GM18868 (cell line): ENCODE measurements at regions not wholly inside any gene's neighbourhood (a gene's known extent, or its start where the extent isn't known, plus 50 kb on each side); places are given as distances from the start of the nearest gene placed in this dataset.

ENCODE experiments used
- ATAC-seq: cut with Tn5 transposase; IDR thresholded peaks from one replicate; pipeline ENCODE4 v1.9.1; 2021; ENCODE audit warnings: mild to moderate bottlenecking, moderate library complexity; ENCODE audit not compliant: unreplicated experiment

GRCh38 chr10:70939441-70940003 is 51.2 kb upstream of the PCBD1 start:
- ATAC-seq = no peak

- no peak for ATAC-seq
These were observed 52.6 kb upstream of the PCBD1 start for GRCh38 chr10:70940834-70941568.

- ATAC-seq = no peak
These were observed 53.8 kb upstream of the PCBD1 start for GRCh38 chr10:70942125-70942524.

GRCh38 chr10:70942725-70943124 is 54.4 kb upstream of the PCBD1 start:
- no peak for ATAC-seq

GRCh38 chr10:70943249-70943648 is 54.9 kb upstream of the PCBD1 start:
- no peak for ATAC-seq

- no peak for ATAC-seq
These were observed 55.6 kb upstream of the PCBD1 start for GRCh38 chr10:70943841-70944466.

- no peak for ATAC-seq
These were observed 61.7 kb upstream of the PCBD1 start for GRCh38 chr10:70950037-70950436.

- ATAC-seq = no peak
These were observed 62.4 kb upstream of the PCBD1 start for GRCh38 chr10:70950801-70951200.

- no peak for ATAC-seq
These were observed 64.0 kb upstream of the PCBD1 start for GRCh38 chr10:70952401-70952800.

- no peak for ATAC-seq
These were observed 64.6 kb upstream of the PCBD1 start for GRCh38 chr10:70952921-70953320.

GRCh38 chr10:70954381-70955176 is 66.2 kb upstream of the PCBD1 start:
- ATAC-seq = no peak

GRCh38 chr10:70956029-70956759 is 67.8 kb upstream of the PCBD1 start:
- ATAC-seq = no peak

GRCh38 chr10:70958396-70958795 is 70.0 kb upstream of the PCBD1 start:
- ATAC-seq = no peak

GRCh38 chr10:70960316-70960715 is 72.0 kb upstream of the PCBD1 start:
- ATAC-seq = no peak

GRCh38 chr10:70960783-70961570 is 72.6 kb upstream of the PCBD1 start:
- ATAC-seq = no peak

GRCh38 chr10:70962686-70963085 is 74.3 kb upstream of the PCBD1 start:
- no peak for ATAC-seq

GRCh38 chr10:70963271-70963670 is 74.9 kb upstream of the PCBD1 start:
- ATAC-seq = no peak

- no peak for ATAC-seq
These were observed 75.9 kb upstream of the PCBD1 start for GRCh38 chr10:70964245-70964644.

- ATAC-seq = no peak
These were observed 76.5 kb upstream of the PCBD1 start for GRCh38 chr10:70964881-70965280.

GRCh38 chr10:70965566-70965965 is 77.2 kb upstream of the PCBD1 start:
- ATAC-seq = no peak
